ENCODE measurements at regions not wholly inside any gene's neighbourhood (a gene's known extent, or its start where the extent isn't known, plus 50 kb on each side); places are given as distances from the start of the nearest gene placed in this dataset.

DNA sequence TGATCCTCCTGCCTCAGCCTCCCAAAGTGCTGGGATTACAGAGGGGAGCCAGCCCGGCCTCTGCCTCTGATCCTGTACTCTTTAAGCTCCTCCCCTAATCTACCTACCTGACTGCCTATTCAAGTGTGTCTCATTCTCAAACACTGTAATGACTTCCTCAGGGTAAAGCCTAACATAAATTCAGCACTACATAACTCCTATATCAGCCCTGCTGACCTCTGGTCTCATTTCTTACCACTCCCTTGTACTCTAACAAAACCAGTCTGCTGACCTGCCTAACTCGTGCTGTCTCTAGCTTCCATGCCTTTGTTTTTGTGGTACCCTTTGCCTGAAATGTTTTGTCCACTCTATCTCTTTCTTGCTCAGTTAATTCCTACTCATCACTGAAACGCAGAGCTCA is 172.1 kb upstream of the IL12A start:
- Histone ChIP-seq H3K36me3 (no peaks in the 10 kb centered on the region), H3K4me1 (replicated peaks) (no peaks in the 10 kb centered on the region), H3K27ac (no peak overlapping the region), H3K9me3 (no peaks in the 10 kb centered on the region), H3K4me3 (no peak overlapping the region), H3K27me3 (replicated peaks; ENCODE audit: insufficient read depth) (no peaks in the 10 kb centered on the region)
- WGBS, result 93% methylated on average over 3 of the region's 3 CpGs
- no peak for DNase-seq (ENCODE audit: low spot score)
- TF ChIP-seq POLR2AphosphoS5 (IDR thresholded peaks at IDR 0.05), result no peak
- no peak for TF ChIP-seq POLR2A (IDR thresholded peaks at IDR 0.05)
- TF ChIP-seq, protein P1, sequence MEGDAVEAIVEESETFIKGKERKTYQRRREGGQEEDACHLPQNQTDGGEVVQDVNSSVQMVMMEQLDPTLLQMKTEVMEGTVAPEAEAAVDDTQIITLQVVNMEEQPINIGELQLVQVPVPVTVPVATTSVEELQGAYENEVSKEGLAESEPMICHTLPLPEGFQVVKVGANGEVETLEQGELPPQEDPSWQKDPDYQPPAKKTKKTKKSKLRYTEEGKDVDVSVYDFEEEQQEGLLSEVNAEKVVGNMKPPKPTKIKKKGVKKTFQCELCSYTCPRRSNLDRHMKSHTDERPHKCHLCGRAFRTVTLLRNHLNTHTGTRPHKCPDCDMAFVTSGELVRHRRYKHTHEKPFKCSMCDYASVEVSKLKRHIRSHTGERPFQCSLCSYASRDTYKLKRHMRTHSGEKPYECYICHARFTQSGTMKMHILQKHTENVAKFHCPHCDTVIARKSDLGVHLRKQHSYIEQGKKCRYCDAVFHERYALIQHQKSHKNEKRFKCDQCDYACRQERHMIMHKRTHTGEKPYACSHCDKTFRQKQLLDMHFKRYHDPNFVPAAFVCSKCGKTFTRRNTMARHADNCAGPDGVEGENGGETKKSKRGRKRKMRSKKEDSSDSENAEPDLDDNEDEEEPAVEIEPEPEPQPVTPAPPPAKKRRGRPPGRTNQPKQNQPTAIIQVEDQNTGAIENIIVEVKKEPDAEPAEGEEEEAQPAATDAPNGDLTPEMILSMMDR (IDR thresholded peaks at IDR 0.05), result no peak
- intact Hi-C loops (cut with DNase I), result no loop called here

DNA sequence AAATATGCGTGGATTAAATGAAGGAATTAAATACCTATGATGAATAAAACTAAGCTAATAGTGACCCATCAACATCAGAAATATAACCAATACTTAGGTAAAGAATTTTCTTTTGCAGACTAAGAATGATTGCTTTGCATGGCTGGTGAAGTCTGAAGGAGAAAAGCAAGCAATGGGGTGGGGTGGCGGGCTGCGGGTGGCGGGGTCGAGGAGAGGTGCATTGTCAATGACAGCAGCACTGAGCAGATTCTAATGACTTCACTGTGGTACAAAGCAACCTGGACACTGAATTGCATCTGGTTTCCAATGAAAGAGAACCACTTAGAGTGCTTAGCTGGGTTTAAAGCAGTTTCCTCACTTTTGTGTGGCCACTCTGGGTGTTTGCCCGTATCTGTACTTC is 171.5 kb upstream of the IL12A start:
- intact Hi-C loops (cut with DNase I), result no loop called here
- H3K4me1 ChIP-seq (replicated peaks), result no peaks in the 10 kb centered on the region
- H3K9me3 ChIP-seq, result no peaks in the 10 kb centered on the region
- no peak overlapping the region for H3K4me3 ChIP-seq
- TF ChIP-seq POLR2AphosphoS5 (IDR thresholded peaks at IDR 0.05) (no peak), POLR2A (IDR thresholded peaks at IDR 0.05) (no peak)
- TF ChIP-seq, protein P1 (IDR thresholded peaks at IDR 0.05), result no peak
- no peaks in the 10 kb centered on the region for H3K36me3 ChIP-seq
- DNase-seq (ENCODE audit: low spot score), result no peak
- WGBS, result 92% methylated on average over 6 of the region's 6 CpGs
- no peak overlapping the region for H3K27ac ChIP-seq
- no peaks in the 10 kb centered on the region for H3K27me3 ChIP-seq (replicated peaks; ENCODE audit: insufficient read depth)

DNA sequence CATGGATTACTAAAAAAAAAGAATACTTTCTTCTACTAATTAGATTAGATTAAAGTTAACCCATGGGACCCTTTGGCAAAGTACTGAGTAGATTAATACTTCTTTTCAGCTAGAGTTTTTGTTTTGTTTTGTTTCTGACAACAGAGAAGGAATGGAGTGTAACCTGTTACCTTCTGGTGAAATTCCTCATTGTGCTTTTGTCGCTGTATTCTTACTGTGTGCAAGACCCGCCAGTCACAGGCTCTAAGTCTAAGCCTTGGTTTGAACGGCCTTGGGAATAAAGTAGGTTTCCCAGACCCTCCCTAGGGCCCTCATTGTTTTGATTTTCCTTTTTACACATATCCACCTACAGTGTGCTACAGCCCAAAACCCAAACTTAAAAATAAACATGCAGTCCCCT is 171.1 kb upstream of the IL12A start:
- WGBS, result 84% methylated on average over 3 of the region's 3 CpGs
- Histone ChIP-seq H3K9me3 (no peaks in the 10 kb centered on the region), H3K27ac (no peak overlapping the region), H3K4me1 (replicated peaks) (no peaks in the 10 kb centered on the region), H3K36me3 (no peaks in the 10 kb centered on the region), H3K27me3 (replicated peaks; ENCODE audit: insufficient read depth) (no peaks in the 10 kb centered on the region), H3K4me3 (no peak overlapping the region)
- TF ChIP-seq POLR2AphosphoS5 (IDR thresholded peaks at IDR 0.05) (no peak), POLR2A (IDR thresholded peaks at IDR 0.05) (no peak)
- TF ChIP-seq, protein P1 (IDR thresholded peaks at IDR 0.05), result no peak
- intact Hi-C loops (cut with DNase I), result no loop called here
- DNase-seq (ENCODE audit: low spot score), result no peak

DNA sequence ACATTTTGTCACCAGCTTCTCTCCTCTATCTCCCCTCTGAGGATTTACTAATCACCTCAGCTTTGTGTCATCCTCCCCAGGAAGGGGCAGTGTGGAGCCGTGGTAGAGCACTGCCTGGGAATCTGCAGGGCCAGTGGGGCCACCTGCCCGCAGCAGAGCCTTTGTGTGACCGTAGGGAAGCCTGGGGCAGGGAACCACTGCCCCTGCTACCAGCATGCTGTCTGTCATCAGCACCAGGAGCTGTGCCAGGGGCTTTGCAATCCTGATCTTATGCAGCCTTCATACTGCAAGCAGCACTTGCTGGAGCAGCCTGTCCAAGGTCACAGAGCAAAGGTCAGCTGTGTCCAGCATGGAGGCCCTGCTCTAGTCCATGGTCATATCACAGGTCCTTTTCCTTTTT is 170.2 kb upstream of the IL12A start:
- Histone ChIP-seq H3K4me3 (no peak overlapping the region), H3K4me1 (replicated peaks) (no peaks in the 10 kb centered on the region), H3K36me3 (no peaks in the 10 kb centered on the region), H3K9me3 (no peaks in the 10 kb centered on the region), H3K27ac (no peak overlapping the region), H3K27me3 (replicated peaks; ENCODE audit: insufficient read depth) (no peaks in the 10 kb centered on the region)
- no peak for TF ChIP-seq POLR2AphosphoS5 (IDR thresholded peaks at IDR 0.05)
- 78% methylated on average over 3 of the region's 3 CpGs for WGBS
- no peak for DNase-seq (ENCODE audit: low spot score)
- intact Hi-C loops (cut with DNase I), result no loop called here

DNA sequence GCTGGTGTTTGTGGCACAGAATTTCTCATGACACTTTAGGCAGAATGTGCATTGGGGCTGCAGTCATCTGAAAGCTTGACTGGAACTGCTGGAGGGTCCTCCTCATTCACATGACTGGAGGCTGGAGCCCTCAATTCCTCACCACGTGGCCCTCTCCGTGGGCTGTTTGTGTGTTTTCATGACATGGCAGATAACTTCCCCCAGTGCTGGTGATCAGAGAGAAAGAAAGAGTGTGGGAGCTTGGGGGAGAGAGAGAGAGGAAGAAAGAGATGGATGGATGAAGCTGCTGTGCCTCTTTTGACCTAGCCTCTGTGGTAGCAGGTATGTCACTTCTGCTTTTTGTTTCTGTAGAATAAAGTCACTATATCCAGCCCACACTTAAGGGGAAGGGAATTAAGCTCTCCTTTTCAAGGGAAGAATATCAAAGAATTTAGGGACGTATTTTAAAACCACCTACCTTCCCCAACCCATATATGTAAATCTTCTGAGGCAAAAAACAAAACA is 169.6 kb upstream of the IL12A start:
- no peaks in the 10 kb centered on the region for H3K27me3 ChIP-seq (replicated peaks; ENCODE audit: insufficient read depth)
- no peak overlapping the region for H3K4me3 ChIP-seq
- DNase-seq (ENCODE audit: low spot score), result no peak
- no peak for TF ChIP-seq POLR2AphosphoS5 (IDR thresholded peaks at IDR 0.05)
- TF ChIP-seq POLR2A (IDR thresholded peaks at IDR 0.05), result no peak
- TF ChIP-seq, protein P1 (IDR thresholded peaks at IDR 0.05), result no peak
- no peak overlapping the region for H3K27ac ChIP-seq
- H3K36me3 ChIP-seq, result no peaks in the 10 kb centered on the region
- WGBS, result 64% methylated on average over 3 of the region's 3 CpGs
- H3K9me3 ChIP-seq, result no peaks in the 10 kb centered on the region
- intact Hi-C loops (cut with DNase I), result no loop called here
- no peaks in the 10 kb centered on the region for H3K4me1 ChIP-seq (replicated peaks)
